Endothelial cell of umbilical vein (primary cell): ENCODE measurements at regions not wholly inside any gene's neighbourhood (a gene's known extent, or its start where the extent isn't known, plus 50 kb on each side); places are given as distances from the start of the nearest gene placed in this dataset.

Source experiments
- BruUV-seq: library from RNA; stranded (reverse); fragments of 400-500 nt; replicated peaks from 2 replicates; lab custom pipeline; 2021; lab: Mats Ljungman, UMichigan
- CTCF ChIA-PET: fragments of 300-600, 350-600 bp; sonication (Branson Sonifier 250); formaldehyde crosslinking; loops from one replicate; lab custom pipeline; 2021; ENCODE audit warnings: antibody characterized with exemption, inconsistent platforms; lab: Charles Lee
- POLR2A ChIA-PET: fragments of 300-600, 350-600 bp; sonication (Branson Sonifier 250); formaldehyde crosslinking; loops from one replicate; lab custom pipeline; 2021; ENCODE audit warnings: antibody characterized with exemption, inconsistent platforms; lab: Charles Lee
- DNase-seq: peaks from one replicate; pipeline ENCODE4 v3.0.0-alpha.2; 2011; ENCODE audit warnings: low read depth, low spot score
- FAIRE-seq: peaks from 2 replicates; lab custom pipeline; 2011; peaks lifted over from hg19 to GRCh38; lab: Jason Lieb, UNC
- H2AFZ ChIP-seq: 2 replicates; pipeline ENCODE4 v1.6.0; 2012; ENCODE audit warnings: low read depth, low read length, control low read depth, inconsistent platforms
- H3K27ac ChIP-seq: 2 replicates; pipeline ENCODE4 v1.5.1; 2011; ENCODE audit warnings: low read depth, mild to moderate bottlenecking, control low read depth, low read length, moderate library complexity; ENCODE audit not compliant: insufficient read depth
- H3K27me3 ChIP-seq, 2 experiments: 2 replicates each; pipeline versions ENCODE4 v1.6.0 to v1.6.1; 2011; ENCODE audit warnings: low read length in 2 of 2, mixed read lengths in 1 of 2; ENCODE audit not compliant: control insufficient read depth in 2 of 2, insufficient read depth in 2 of 2
- H3K36me3 ChIP-seq, 2 experiments: 2 replicates in 1 of 2; 3 replicates in 1 of 2; pipeline ENCODE4 v1.5.1; 2011; ENCODE audit warnings: low read length in 2 of 2, mild to moderate bottlenecking in 1 of 2, moderate library complexity in 1 of 2; ENCODE audit not compliant: control insufficient read depth in 2 of 2, insufficient read depth in 2 of 2; ENCODE audit errors: extremely low read depth in 1 of 2
- H3K4me1 ChIP-seq: 3 replicates; pipeline ENCODE4 v1.5.1; 2011; ENCODE audit warnings: mild to moderate bottlenecking, low read length; ENCODE audit not compliant: control insufficient read depth, insufficient read depth; ENCODE audit errors: extremely low read depth
- H3K4me2 ChIP-seq: 2 replicates; pipeline ENCODE4 v1.6.1; 2011; ENCODE audit warnings: low read length, control low read depth, mixed read lengths; ENCODE audit not compliant: insufficient read depth
- H3K4me3 ChIP-seq, 3 experiments: fragments of 200-600 bp in 1 of 3; sonication (generic), shearing (Covaris generic) in 1 of 3; replicated peaks in 1 of 3; 2 replicates each; pipeline ENCODE4 v1.5.1; 2011 to 2016; ENCODE audit warnings: control low read depth in 3 of 3, low read length in 3 of 3, mild to moderate bottlenecking in 2 of 3, inconsistent platforms in 1 of 3, low read depth in 1 of 3, moderate library complexity in 1 of 3; ENCODE audit not compliant: insufficient read depth in 1 of 3
- H3K79me2 ChIP-seq: 2 replicates; pipeline ENCODE4 v1.6.0; 2012; ENCODE audit warnings: low read length, inconsistent platforms; ENCODE audit not compliant: control insufficient read depth, insufficient read depth
- H3K9ac ChIP-seq: replicated peaks from 2 replicates; pipeline ENCODE3; 2011; ENCODE audit warnings: low read length, control low read depth; ENCODE audit not compliant: insufficient read depth; ENCODE audit errors: extremely low read depth
- H3K9me1 ChIP-seq: replicated peaks from 3 replicates; pipeline ENCODE4 v1.6.0; 2011; ENCODE audit warnings: mild to moderate bottlenecking, low read length; ENCODE audit not compliant: control insufficient read depth, insufficient read depth; ENCODE audit errors: extremely low read depth
- H3K9me3 ChIP-seq: replicated peaks from 2 replicates; pipeline ENCODE4 v1.5.1; 2012; ENCODE audit warnings: low read length, inconsistent platforms; ENCODE audit not compliant: control insufficient read depth, insufficient read depth
- H4K20me1 ChIP-seq: replicated peaks from 2 replicates; pipeline ENCODE3; 2011; ENCODE audit warnings: mild to moderate bottlenecking, low read length; ENCODE audit not compliant: control insufficient read depth, insufficient read depth; ENCODE audit errors: extremely low read depth
- CTCF ChIP-seq, 2 donors: IDR thresholded peaks; 1 replicate in 1 of 2; 2 replicates in 1 of 2; pipeline ENCODE4 v1.5.1; 2011; ENCODE audit warnings: low read length in 2 of 2, mild to moderate bottlenecking in 2 of 2, moderate library complexity in 2 of 2, control low read depth in 1 of 2, inconsistent platforms in 1 of 2, low read depth in 1 of 2; ENCODE audit not compliant: insufficient read depth in 1 of 2; ENCODE audit errors: extremely low read depth in 1 of 2
- EZH2 ChIP-seq: IDR thresholded peaks from 2 replicates; pipeline ENCODE4 v1.6.1; 2012; ENCODE audit warnings: borderline replicate concordance, low read depth, mild to moderate bottlenecking, moderate library complexity, low read length, inconsistent platforms; ENCODE audit not compliant: severe bottlenecking
- FOS ChIP-seq: IDR thresholded peaks from 2 replicates; pipeline ENCODE4 v1.6.1; 2011; ENCODE audit warnings: mild to moderate bottlenecking, low read length, moderate library complexity, borderline replicate concordance; ENCODE audit not compliant: insufficient read depth
- GATA2 ChIP-seq: IDR thresholded peaks from 2 replicates; pipeline ENCODE4 v1.7.0; 2011; ENCODE audit warnings: low read depth, mild to moderate bottlenecking, moderate library complexity, mixed read lengths, low read length; ENCODE audit not compliant: insufficient read length, insufficient read depth
- JUN ChIP-seq: IDR thresholded peaks from 2 replicates; pipeline ENCODE4 v1.6.1; 2011; ENCODE audit warnings: borderline replicate concordance, low read depth; ENCODE audit not compliant: insufficient read length, insufficient read depth
- MYC ChIP-seq: IDR thresholded peaks from one replicate; pipeline ENCODE4 v1.6.1; 2011; ENCODE audit warnings: mild to moderate bottlenecking, low read depth, low read length
- POLR2A ChIP-seq: IDR thresholded peaks from 2 replicates; pipeline ENCODE4 v1.6.1; 2012; ENCODE audit warnings: low read depth, mild to moderate bottlenecking, control low read depth, low read length
- POLR2AphosphoS5 ChIP-seq: IDR thresholded peaks from 2 replicates; pipeline ENCODE4 v1.6.1; 2012; ENCODE audit warnings: low read depth, mild to moderate bottlenecking, control low read depth, low read length, moderate library complexity; ENCODE audit not compliant: insufficient read depth
- dilution Hi-C: fragments of 300-500 bp; cut with MboI; formaldehyde crosslinking; loops from one replicate; pipeline ENCODE4 v1.15.0; 2019; ENCODE audit warnings: low sequenced_read_pairs; ENCODE audit not compliant: extremely low pct_ligation_motif_present
- intact Hi-C: fragments of 100-400 bp; cut with micrococcal nuclease; formaldehyde crosslinking; loops from one replicate; pipeline ENCODE4 v1.10.0; 2022
- TF ChIP-seq, protein P1 (sequence below): IDR thresholded peaks from 2 replicates; pipeline ENCODE4 v1.6.1; 2011; ENCODE audit not compliant: insufficient read depth, insufficient read length

DNA sequence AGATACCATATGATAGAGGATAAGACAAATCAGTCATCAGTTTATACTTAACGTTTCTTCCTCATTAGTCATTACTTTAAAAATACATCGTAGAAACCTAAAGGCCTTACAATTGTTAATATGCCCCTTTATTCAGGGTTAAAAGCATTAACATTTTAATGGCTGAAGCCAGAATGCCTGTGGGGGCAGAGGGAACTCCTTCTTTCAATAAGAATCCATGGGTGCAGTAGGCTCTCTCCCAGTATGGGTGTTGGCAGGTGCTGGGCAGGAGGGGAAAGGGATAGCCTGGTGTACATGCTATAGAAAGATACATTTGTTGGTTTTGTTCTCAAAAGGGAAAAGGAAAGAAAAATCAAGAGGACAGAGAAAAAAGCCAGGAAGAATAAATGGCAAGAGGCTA, 1035.7 kb upstream of the POU3F3 start:
- DNase-seq (no peak), FAIRE-seq (no peak)
- H3K79me2 ChIP-seq = no peaks in the 10 kb centered on the region
- no TSS peak for BruUV-seq
- no peaks in the 10 kb centered on the region for H3K4me1 ChIP-seq
- H3K4me2 ChIP-seq = no peak overlapping the region
- H3K27me3 ChIP-seq = no peaks in the 10 kb centered on the region
- H3K9me1 ChIP-seq = no peaks in the 10 kb centered on the region
- TF ChIP-seq EZH2 (no peak), FOS (no peak)
- TF ChIP-seq, protein P1, sequence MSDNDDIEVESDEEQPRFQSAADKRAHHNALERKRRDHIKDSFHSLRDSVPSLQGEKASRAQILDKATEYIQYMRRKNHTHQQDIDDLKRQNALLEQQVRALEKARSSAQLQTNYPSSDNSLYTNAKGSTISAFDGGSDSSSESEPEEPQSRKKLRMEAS = no peak
- H3K9me3 ChIP-seq = peaks cover 2% of the 10 kb centered on the region
- dilution Hi-C loops = no loop called here
- intact Hi-C loops = no loop called here
- ChIA-PET POLR2A (no interaction called here), CTCF (no interaction called here)
- no peaks in the 10 kb centered on the region for H3K36me3 ChIP-seq
- no peak overlapping the region for H2AFZ ChIP-seq
- no peak overlapping the region for H3K4me3 ChIP-seq
- H3K9ac ChIP-seq = no peak overlapping the region
- no peaks in the 10 kb centered on the region for H4K20me1 ChIP-seq
- H3K27ac ChIP-seq = no peak overlapping the region

DNA sequence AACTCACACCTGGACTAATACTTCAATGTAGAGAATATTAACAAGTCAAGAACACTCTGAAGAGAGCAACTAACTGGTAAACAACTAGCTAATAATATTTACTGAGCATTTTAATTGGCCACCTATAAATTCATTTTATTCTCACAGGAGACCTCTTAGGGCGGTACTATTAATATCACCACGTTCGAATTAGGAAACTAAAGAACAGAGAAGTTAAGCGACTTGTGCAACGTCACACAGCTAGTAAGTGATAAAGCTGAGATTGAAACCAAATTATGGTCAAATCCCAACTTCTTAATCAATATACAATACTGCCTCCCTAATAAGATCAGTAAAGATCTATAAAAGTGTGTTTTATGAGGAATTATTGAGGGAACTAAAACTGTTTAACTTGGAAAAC, 1034.3 kb upstream of the POU3F3 start:
- no peaks in the 10 kb centered on the region for H4K20me1 ChIP-seq
- H3K9me3 ChIP-seq = peaks cover 2% of the 10 kb centered on the region
- CTCF ChIA-PET = no interaction called here
- no peak overlapping the region for H3K27ac ChIP-seq
- FAIRE-seq (no peak), DNase-seq (no peak)
- no peak for TF ChIP-seq EZH2
- TF ChIP-seq GATA2 = no peak
- TF ChIP-seq CTCF (IDR thresholded peaks at IDR 0.05; ENCODE audit: extremely low read depth in 1 of 2, insufficient read depth in 1 of 2, low read depth in 1 of 2, low read length in 2 of 2) = no peak
- no peak for TF ChIP-seq POLR2AphosphoS5
- no peak for TF ChIP-seq MYC
- TF ChIP-seq POLR2A = no peak
- TF ChIP-seq FOS = no peak
- no peak for TF ChIP-seq JUN
- TF ChIP-seq, protein P1 = no peak
- H3K27me3 ChIP-seq = no peaks in the 10 kb centered on the region
- no peaks in the 10 kb centered on the region for H3K36me3 ChIP-seq
- no peak overlapping the region for H2AFZ ChIP-seq
- no TSS peak for BruUV-seq
- no peaks in the 10 kb centered on the region for H3K4me1 ChIP-seq
- H3K4me3 ChIP-seq = no peak overlapping the region
- H3K4me2 ChIP-seq = no peak overlapping the region
- no peak overlapping the region for H3K9ac ChIP-seq
- dilution Hi-C loops (no loop called here), intact Hi-C loops (no loop called here)
- POLR2A ChIA-PET = no interaction called here
- no peaks in the 10 kb centered on the region for H3K79me2 ChIP-seq
- no peaks in the 10 kb centered on the region for H3K9me1 ChIP-seq
